Endothelial cell of umbilical vein (primary cell): ENCODE measurements at regions not wholly inside any gene's neighbourhood (a gene's known extent, or its start where the extent isn't known, plus 50 kb on each side); places are given as distances from the start of the nearest gene placed in this dataset.

Experiments used
- CTCF ChIP-seq, 2 donors: IDR thresholded peaks; 1 replicate in 1 of 2; 2 replicates in 1 of 2; pipeline ENCODE4 v1.5.1; 2011; ENCODE audit warnings: low read length in 2 of 2, mild to moderate bottlenecking in 2 of 2, moderate library complexity in 2 of 2, control low read depth in 1 of 2, inconsistent platforms in 1 of 2, low read depth in 1 of 2; ENCODE audit not compliant: insufficient read depth in 1 of 2; ENCODE audit errors: extremely low read depth in 1 of 2
- EZH2 ChIP-seq: IDR thresholded peaks from 2 replicates; pipeline ENCODE4 v1.6.1; 2012; ENCODE audit warnings: borderline replicate concordance, low read depth, mild to moderate bottlenecking, moderate library complexity, low read length, inconsistent platforms; ENCODE audit not compliant: severe bottlenecking
- FOS ChIP-seq: IDR thresholded peaks from 2 replicates; pipeline ENCODE4 v1.6.1; 2011; ENCODE audit warnings: mild to moderate bottlenecking, low read length, moderate library complexity, borderline replicate concordance; ENCODE audit not compliant: insufficient read depth
- MAX ChIP-seq: IDR thresholded peaks from 2 replicates; pipeline ENCODE4 v1.6.1; 2011; ENCODE audit not compliant: insufficient read depth, insufficient read length
- MYC ChIP-seq: IDR thresholded peaks from one replicate; pipeline ENCODE4 v1.6.1; 2011; ENCODE audit warnings: mild to moderate bottlenecking, low read depth, low read length
- POLR2A ChIP-seq: IDR thresholded peaks from 2 replicates; pipeline ENCODE4 v1.6.1; 2012; ENCODE audit warnings: low read depth, mild to moderate bottlenecking, control low read depth, low read length

- no peak for TF ChIP-seq CTCF (IDR thresholded peaks at IDR 0.05; ENCODE audit: extremely low read depth in 1 of 2, insufficient read depth in 1 of 2, low read depth in 1 of 2, low read length in 2 of 2)
- no peak for TF ChIP-seq POLR2A
- TF ChIP-seq FOS = no peak
- TF ChIP-seq EZH2 = no peak
- no peak for TF ChIP-seq MAX
- no peak for TF ChIP-seq MYC
Observed at GRCh38 chr7:112853422-112853821, 63.2 kb upstream of the TMEM168 start.
